ENCODE measurements at regions not wholly inside any gene's neighbourhood (a gene's known extent, or its start where the extent isn't known, plus 50 kb on each side); places are given as distances from the start of the nearest gene placed in this dataset.

DNA sequence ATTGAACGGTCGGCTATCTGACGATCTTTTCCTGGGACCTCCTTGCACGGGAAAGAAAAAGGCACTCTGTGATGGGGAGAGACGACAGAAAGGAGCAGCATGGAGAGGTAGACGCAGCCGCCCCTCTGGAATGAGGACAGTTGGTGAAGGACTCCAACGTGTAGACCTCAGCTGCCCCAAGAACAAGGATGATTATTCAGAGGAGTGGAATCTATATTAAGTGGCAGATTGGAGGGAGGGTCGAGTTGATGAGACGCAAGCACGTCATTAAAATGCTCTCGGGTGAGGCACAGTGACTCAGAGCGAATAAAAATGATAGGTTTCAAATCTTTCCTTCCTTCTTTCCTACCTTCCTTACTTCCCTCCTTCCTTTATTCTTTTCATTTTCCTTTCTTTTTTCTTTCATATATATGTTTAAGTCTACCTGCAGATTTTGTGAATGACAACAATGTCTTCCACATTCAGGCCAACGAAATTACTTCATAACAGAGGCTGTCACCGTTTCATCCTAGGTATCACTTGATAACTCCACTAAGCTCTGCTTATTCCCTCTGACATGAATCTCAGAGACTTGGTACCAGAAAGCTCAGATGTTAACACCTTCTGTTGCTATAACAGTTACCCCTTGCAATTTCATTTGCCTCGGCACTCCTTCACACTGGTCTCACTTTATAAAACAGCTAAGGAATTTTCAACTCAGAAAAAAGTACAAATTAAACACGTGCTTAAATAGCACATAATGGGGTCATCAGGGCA lies 110.0 kb upstream of the PPARGC1A start:
- ATAC-seq (no peak), DNase-seq (no peak)
- Histone ChIP-seq H3K9me3 (no peaks in the 10 kb centered on the region), H3K4me1 (ENCODE audit: low read depth) (no peaks in the 10 kb centered on the region), H3K4me3 (no peak overlapping the region), H3K36me3 (ENCODE audit: low read depth) (no peaks in the 10 kb centered on the region)
- TF ChIP-seq, protein P1, sequence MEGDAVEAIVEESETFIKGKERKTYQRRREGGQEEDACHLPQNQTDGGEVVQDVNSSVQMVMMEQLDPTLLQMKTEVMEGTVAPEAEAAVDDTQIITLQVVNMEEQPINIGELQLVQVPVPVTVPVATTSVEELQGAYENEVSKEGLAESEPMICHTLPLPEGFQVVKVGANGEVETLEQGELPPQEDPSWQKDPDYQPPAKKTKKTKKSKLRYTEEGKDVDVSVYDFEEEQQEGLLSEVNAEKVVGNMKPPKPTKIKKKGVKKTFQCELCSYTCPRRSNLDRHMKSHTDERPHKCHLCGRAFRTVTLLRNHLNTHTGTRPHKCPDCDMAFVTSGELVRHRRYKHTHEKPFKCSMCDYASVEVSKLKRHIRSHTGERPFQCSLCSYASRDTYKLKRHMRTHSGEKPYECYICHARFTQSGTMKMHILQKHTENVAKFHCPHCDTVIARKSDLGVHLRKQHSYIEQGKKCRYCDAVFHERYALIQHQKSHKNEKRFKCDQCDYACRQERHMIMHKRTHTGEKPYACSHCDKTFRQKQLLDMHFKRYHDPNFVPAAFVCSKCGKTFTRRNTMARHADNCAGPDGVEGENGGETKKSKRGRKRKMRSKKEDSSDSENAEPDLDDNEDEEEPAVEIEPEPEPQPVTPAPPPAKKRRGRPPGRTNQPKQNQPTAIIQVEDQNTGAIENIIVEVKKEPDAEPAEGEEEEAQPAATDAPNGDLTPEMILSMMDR (IDR thresholded peaks at IDR 0.05), result no peak
- intact Hi-C loops (cut with DNase I, micrococcal nuclease), result no loop called here

DNA sequence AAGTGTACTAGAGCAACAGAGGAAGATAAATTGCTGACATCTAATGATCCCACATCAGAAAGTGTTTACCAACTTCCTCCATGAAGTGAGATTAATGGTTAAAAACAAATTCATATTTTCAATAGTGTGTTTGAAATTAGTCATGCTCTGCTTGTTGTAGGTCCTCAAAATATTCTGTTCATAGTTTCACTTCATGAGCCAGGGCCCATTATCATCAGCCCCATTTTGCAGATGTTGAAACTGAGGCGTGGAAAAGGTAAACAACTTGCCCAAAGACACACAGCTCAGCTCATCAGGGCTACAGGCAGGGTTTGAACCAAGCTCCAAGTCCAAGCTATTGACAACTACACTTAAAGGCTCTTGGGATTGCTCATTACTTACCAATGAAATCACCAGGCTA lies 103.5 kb upstream of the PPARGC1A start:
- ATAC-seq (no peak), DNase-seq (no peak)
- TF ChIP-seq, protein P1 (IDR thresholded peaks at IDR 0.05), result no peak
- H3K4me3 ChIP-seq, result no peak overlapping the region
- no peaks in the 10 kb centered on the region for H3K4me1 ChIP-seq (ENCODE audit: low read depth)
- H3K36me3 ChIP-seq (ENCODE audit: low read depth), result no peaks in the 10 kb centered on the region
- intact Hi-C loops (cut with DNase I, micrococcal nuclease), result no loop called here
- no peaks in the 10 kb centered on the region for H3K9me3 ChIP-seq

DNA sequence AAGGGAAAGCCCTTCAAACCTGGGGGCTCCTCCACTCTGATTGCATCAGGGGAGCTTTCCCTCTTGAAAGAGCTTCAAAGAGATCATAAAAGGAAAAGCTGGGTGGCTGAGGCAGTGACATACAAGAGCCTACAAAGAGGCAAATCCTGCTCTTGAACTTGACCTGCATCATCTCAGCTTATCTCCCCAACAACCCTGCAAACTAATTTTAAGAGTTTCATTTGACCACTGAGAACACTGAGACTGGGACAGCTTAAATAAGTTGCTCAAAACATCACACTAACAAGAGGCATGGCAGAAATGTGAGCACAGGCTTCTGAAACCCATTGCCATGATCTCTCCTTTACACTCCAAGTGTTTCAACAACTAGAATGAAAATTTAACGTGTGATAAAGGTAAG lies 101.6 kb upstream of the PPARGC1A start:
- TF ChIP-seq, protein P1 (IDR thresholded peaks at IDR 0.05), result no peak
- DNase-seq (no peak), ATAC-seq (no peak)
- Histone ChIP-seq H3K36me3 (ENCODE audit: low read depth) (no peaks in the 10 kb centered on the region), H3K4me1 (ENCODE audit: low read depth) (no peaks in the 10 kb centered on the region), H3K9me3 (no peaks in the 10 kb centered on the region), H3K4me3 (no peak overlapping the region)
- intact Hi-C loops (cut with DNase I, micrococcal nuclease), result no loop called here

DNA sequence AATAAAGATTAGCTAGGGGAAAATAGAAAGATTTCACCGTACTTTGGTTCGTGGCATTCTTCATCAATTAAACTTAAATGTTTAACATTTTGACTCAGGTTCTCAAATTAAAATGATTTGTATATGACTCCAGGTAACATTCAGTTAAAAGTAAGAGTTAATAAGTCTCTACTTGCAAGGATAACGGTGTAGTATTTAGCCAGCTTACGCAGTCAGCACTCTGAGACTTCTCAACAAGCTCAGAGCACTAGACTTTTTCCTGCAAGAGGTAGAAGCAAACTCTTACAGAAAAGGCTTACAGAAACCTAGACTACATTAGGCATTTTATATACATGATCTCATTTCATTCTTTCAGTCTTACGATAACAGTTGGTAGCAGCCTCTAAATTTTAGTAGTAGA lies 96.4 kb upstream of the PPARGC1A start:
- H3K4me1 ChIP-seq (ENCODE audit: low read depth), result no peaks in the 10 kb centered on the region
- ATAC-seq (no peak), DNase-seq (no peak)
- no peaks in the 10 kb centered on the region for H3K9me3 ChIP-seq
- TF ChIP-seq, protein P1 (IDR thresholded peaks at IDR 0.05), result no peak
- H3K4me3 ChIP-seq, result no peak overlapping the region
- H3K36me3 ChIP-seq (ENCODE audit: low read depth), result no peaks in the 10 kb centered on the region
- intact Hi-C loops (cut with DNase I, micrococcal nuclease), result no loop called here

DNA sequence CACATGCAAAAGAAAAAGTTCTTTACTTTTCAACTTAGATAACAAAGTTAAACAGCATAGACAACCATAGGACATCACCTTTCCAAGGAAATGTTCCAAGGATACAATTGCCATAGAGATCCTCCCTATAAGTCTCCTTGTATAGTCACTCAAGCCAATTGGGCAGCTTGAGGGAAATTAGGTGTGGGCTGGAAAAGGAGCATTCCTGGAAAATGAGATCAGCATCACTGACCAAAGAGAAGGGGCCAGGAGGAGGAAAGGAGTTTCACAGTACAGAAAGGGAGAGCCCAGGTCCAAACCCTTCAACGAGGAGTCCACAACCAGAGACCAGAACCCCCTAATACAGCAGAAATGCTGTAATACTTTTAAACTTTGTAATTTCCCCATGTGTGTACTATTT lies 91.5 kb upstream of the PPARGC1A start:
- no peak for DNase-seq
- Histone ChIP-seq H3K9me3 (no peaks in the 10 kb centered on the region), H3K4me1 (ENCODE audit: low read depth) (no peaks in the 10 kb centered on the region), H3K4me3 (no peak overlapping the region), H3K36me3 (ENCODE audit: low read depth) (no peaks in the 10 kb centered on the region)
- intact Hi-C loops (cut with DNase I, micrococcal nuclease), result no loop called here
- TF ChIP-seq, protein P1 (IDR thresholded peaks at IDR 0.05), result no peak
- ATAC-seq, result no peak

DNA sequence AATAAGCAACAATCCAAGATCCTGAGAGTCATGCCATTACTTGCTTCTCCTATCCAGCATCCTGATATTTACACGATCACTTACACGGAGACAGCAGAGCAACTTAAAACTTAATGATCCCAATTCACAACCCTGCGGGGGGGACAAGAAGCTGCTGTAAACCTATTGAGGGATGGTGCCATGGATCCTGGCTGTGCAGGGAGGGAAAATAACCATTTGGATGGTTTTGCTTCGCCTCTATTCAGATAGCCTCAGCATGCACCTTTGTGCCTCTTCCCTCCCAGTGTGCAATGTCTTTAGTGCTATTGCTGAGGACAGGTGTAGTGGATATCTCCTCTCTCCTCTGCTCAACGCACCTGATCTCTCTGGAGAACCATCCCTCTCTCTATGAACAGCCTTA lies 89.7 kb upstream of the PPARGC1A start:
- intact Hi-C loops (cut with DNase I, micrococcal nuclease), result no loop called here
- Histone ChIP-seq H3K4me3 (no peak overlapping the region), H3K9me3 (no peaks in the 10 kb centered on the region), H3K4me1 (ENCODE audit: low read depth) (no peaks in the 10 kb centered on the region), H3K36me3 (ENCODE audit: low read depth) (no peaks in the 10 kb centered on the region)
- no peak for ATAC-seq
- TF ChIP-seq, protein P1 (IDR thresholded peaks at IDR 0.05), result no peak
- no peak for DNase-seq
